Nephron progenitor cell (in vitro differentiated cells): ENCODE measurements at regions not wholly inside any gene's neighbourhood (a gene's known extent, or its start where the extent isn't known, plus 50 kb on each side); places are given as distances from the start of the nearest gene placed in this dataset.
A peak's percentile ranks its signal among the peaks of the same experiment; 100 is the strongest.

ENCODE experiments used
- DNase-seq: peaks from one replicate; pipeline ENCODE4 v3.0.0; 2021
- H3K27ac Mint-ChIP-seq: 2 replicates; pipeline ENCODE4 v1.8.0; 2021; ENCODE audit warnings: mild to moderate bottlenecking, moderate library complexity, mixed read lengths
- H3K27me3 Mint-ChIP-seq: 2 replicates; pipeline ENCODE4 v1.8.0; 2021; ENCODE audit warnings: mild to moderate bottlenecking, low read depth, mixed read lengths; ENCODE audit not compliant: poor library complexity
- H3K36me3 Mint-ChIP-seq: 2 replicates; pipeline ENCODE4 v1.8.0; 2021; ENCODE audit warnings: low read depth, mixed read lengths
- H3K4me1 Mint-ChIP-seq: 2 replicates; pipeline ENCODE4 v1.8.0; 2021; ENCODE audit warnings: mixed read lengths
- H3K4me3 Mint-ChIP-seq: 2 replicates; pipeline ENCODE4 v1.8.0; 2021; ENCODE audit warnings: mild to moderate bottlenecking, moderate library complexity, mixed read lengths
- H3K9me3 Mint-ChIP-seq: 2 replicates; pipeline ENCODE4 v1.8.0; 2021; ENCODE audit warnings: mild to moderate bottlenecking, moderate library complexity, mixed read lengths
- TF ChIP-seq, protein P1 (sequence below): fragments of 200-600 bp; sonication (generic); IDR thresholded peaks from 2 replicates; pipeline ENCODE4 v1.5.0; 2021; ENCODE audit warnings: antibody characterized with exemption

DNA sequence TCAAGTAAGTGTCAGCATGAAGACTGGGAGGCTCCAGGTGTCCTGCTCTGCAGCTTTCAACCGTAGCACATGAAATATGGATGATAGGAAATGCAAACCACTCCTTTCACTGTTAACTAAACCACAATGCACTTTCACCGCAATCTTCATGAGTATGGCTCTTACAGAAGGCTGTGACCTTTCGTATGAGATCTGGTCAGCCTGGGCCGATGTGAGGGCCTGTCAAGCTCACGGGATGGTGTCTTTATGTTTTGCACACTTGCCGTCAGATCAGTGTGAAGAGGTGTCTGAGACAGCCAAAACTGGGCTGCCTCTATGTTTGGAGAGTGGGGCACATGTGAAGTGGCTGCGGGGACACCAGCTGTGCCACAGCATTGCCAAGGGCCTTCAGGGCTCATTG lies 62.8 kb upstream of the AFF3 start:
- no peaks in the 10 kb centered on the region for H3K36me3 Mint-ChIP-seq
- no peak overlapping the region for H3K4me3 Mint-ChIP-seq
- TF ChIP-seq, protein P1, sequence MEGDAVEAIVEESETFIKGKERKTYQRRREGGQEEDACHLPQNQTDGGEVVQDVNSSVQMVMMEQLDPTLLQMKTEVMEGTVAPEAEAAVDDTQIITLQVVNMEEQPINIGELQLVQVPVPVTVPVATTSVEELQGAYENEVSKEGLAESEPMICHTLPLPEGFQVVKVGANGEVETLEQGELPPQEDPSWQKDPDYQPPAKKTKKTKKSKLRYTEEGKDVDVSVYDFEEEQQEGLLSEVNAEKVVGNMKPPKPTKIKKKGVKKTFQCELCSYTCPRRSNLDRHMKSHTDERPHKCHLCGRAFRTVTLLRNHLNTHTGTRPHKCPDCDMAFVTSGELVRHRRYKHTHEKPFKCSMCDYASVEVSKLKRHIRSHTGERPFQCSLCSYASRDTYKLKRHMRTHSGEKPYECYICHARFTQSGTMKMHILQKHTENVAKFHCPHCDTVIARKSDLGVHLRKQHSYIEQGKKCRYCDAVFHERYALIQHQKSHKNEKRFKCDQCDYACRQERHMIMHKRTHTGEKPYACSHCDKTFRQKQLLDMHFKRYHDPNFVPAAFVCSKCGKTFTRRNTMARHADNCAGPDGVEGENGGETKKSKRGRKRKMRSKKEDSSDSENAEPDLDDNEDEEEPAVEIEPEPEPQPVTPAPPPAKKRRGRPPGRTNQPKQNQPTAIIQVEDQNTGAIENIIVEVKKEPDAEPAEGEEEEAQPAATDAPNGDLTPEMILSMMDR: no peak
- H3K4me1 Mint-ChIP-seq: peaks cover 48% of the 10 kb centered on the region
- peak overlapping the region; percentile 79 for H3K27ac Mint-ChIP-seq
- DNase-seq: no peak
- peaks cover 21% of the 10 kb centered on the region for H3K27me3 Mint-ChIP-seq
- H3K9me3 Mint-ChIP-seq: peaks cover 9% of the 10 kb centered on the region

DNA sequence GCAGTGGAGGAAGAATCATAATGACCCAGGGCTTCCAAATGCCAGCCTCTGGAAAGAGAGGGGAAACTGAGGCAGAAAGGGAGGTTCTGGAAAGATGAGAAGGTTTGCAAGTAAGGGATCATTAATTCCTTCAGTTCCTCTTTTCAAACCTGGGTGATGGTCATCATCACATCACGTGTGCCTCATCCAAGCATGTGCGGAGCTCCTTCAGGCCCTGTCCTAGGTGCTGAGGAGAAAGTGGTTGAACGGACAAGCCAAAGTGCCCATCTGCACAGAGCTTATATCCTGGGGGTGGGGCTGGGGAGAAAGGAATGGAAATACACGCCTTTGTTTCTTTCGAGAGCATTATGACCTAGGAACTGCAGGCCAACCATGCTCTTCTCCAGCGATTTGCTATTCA lies 60.2 kb upstream of the AFF3 start:
- no peak overlapping the region for H3K4me3 Mint-ChIP-seq
- no peak overlapping the region for H3K27ac Mint-ChIP-seq
- peaks cover 12% of the 10 kb centered on the region for H3K27me3 Mint-ChIP-seq
- H3K9me3 Mint-ChIP-seq: peaks cover 14% of the 10 kb centered on the region
- H3K4me1 Mint-ChIP-seq: peaks cover 60% of the 10 kb centered on the region
- TF ChIP-seq, protein P1: no peak
- DNase-seq: no peak
- no peaks in the 10 kb centered on the region for H3K36me3 Mint-ChIP-seq

DNA sequence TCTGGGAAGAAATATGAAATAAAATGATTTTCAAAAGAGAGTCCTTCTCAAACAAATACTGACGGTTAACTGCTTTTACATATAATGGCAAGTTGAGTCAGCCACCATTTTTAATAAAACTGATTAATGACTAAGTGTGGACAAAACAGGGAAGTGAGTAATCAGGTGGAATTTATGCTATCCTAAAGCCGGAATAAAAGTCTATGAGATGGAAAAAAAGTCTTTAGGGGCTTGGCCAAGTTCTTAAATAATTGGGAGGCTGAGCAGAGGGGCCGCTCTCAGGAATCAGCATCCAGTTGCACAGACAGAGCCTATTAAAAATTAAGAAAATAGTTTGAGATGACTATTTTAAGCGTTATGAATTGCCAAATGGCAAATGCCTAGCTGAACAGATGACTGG lies 58.6 kb upstream of the AFF3 start:
- TF ChIP-seq, protein P1: no peak
- Mint-ChIP-seq H3K27me3 (peaks cover 12% of the 10 kb centered on the region), H3K4me3 (no peak overlapping the region), H3K4me1 (peaks cover 61% of the 10 kb centered on the region), H3K27ac (no peak overlapping the region), H3K36me3 (no peaks in the 10 kb centered on the region), H3K9me3 (peaks cover 14% of the 10 kb centered on the region)
- DNase-seq: no peak

DNA sequence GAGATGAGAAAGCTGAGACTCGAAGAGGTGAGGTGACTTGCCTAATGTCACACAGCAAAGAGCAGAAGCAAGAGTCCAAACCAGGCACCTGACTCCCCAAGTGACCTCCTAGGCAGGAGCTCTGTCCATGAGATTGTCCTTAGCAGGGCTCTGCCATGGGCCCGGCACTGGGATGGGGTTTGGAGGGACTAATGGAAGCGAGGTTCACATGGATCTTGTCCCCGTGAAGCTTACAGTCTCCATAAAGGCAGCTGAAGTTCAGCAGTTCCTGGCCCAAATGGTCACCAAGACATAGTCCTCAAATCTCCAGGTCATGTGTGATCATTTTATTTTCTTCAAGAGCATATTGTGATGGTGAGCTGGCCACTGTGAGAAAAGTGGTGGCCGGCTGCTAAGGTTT lies 57.0 kb upstream of the AFF3 start:
- H3K36me3 Mint-ChIP-seq: no peaks in the 10 kb centered on the region

DNA sequence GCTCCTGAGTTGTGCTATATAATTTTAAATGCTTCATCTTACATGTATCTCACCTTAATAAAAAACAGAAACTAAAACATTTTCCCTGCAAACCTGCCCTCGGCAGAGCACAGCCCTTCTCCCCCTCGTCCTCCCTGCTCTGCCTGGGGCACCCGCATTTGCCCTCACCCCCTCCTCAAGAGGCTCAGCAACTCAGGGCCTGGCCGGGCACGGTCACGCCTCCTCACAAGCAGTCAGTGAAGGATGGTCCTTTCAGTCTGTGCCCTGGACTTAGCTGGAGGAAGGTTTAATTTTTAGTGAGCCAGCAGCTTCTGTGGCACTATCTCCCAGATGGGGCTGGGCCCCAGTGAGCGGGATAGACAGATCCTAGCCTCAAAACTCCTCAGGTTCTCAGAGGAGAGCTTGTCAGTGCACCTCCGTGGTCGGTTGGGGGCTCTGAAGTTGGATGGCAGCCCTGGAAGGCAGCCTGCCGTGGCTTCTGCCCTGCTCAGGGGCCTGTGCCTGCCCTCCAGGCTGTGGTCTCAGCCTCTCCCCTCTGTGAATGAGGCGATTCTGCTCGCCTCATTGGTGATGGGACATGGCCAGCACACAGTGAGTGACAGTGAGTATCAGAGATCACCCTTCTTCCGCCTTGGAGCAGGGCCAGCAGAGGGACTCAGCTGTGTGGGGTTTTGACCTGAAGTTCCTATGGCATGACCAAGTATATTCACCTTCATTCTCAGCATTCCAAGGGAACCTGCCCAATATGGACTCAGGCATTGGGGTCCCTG lies 56.3 kb upstream of the AFF3 start:
- Mint-ChIP-seq H3K4me1 (peaks cover 54% of the 10 kb centered on the region), H3K9me3 (peaks cover 23% of the 10 kb centered on the region), H3K36me3 (no peaks in the 10 kb centered on the region), H3K27ac (peak overlapping the region; percentile 78), H3K27me3 (peaks cover 4% of the 10 kb centered on the region), H3K4me3 (peak overlapping the region; percentile 54)
- no peak for DNase-seq
- TF ChIP-seq, protein P1: no peak

More for the DNA sequence above, 57.0 kb upstream of the AFF3 start:
- Mint-ChIP-seq H3K27ac (no peak overlapping the region), H3K27me3 (peaks cover 4% of the 10 kb centered on the region), H3K9me3 (peaks cover 19% of the 10 kb centered on the region), H3K4me3 (no peak overlapping the region), H3K4me1 (peaks cover 57% of the 10 kb centered on the region)
- TF ChIP-seq, protein P1: no peak
- DNase-seq: no peak

DNA sequence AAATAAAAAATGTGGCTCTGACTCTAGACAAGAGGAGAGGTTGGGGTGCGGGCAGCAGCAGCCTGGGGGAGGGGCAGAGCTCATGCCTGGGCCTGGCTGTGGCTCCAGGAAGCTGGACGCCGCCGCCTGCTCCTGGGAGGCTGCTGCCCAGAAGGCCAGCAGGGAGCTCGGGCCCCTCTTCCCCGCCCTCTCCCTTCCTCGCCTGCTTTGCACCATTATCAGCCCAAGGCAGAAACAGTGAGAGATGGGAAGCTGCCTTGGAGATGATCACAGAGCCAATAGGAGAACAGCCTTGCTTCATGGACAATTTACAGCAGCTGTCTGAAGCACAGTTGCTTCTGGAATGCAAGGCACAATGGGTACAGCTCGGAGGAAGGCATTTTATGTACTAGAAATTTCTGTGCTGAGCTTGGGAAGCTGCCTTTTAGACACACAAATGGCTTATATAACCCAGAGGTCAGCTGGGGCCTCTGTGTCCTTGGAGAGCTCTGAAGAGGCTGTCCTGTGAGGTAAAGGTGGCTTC lies 55.3 kb upstream of the AFF3 start:
- Mint-ChIP-seq H3K27me3 (no peaks in the 10 kb centered on the region), H3K4me1 (peaks cover 60% of the 10 kb centered on the region), H3K4me3 (peak overlapping the region; percentile 26), H3K27ac (peak overlapping the region; percentile 47), H3K9me3 (peaks cover 32% of the 10 kb centered on the region), H3K36me3 (peaks cover 4% of the 10 kb centered on the region)
- TF ChIP-seq, protein P1: no peak
- DNase-seq: peak; percentile 75
